SK-N-SH (cell line): ENCODE measurements at regions not wholly inside any gene's neighbourhood (a gene's known extent, or its start where the extent isn't known, plus 50 kb on each side); places are given as distances from the start of the nearest gene placed in this dataset.

Experiments
- CTCF ChIA-PET: fragments of 300-600, 350-600 bp; formaldehyde crosslinking; extraction: SDS; loops from one replicate; lab custom pipeline; 2021; lab: Yijun Ruan, JAX
- POLR2A ChIA-PET: fragments of 350-600 bp; sonication (Branson Sonifier 250); formaldehyde crosslinking; extraction: SDS; loops from one replicate; lab custom pipeline; 2020; ENCODE audit warnings: antibody characterized with exemption, inconsistent platforms; lab: Yijun Ruan, JAX
- DNase-seq: peaks from one replicate; pipeline ENCODE4 v3.0.0; 2012
- H2AFZ ChIP-seq: fragments of 200-600 bp; sonication (generic); 2 replicates; pipeline ENCODE4 v1.8.1; 2016; ENCODE audit warnings: antibody characterized with exemption, mild to moderate bottlenecking, low read depth
- H3F3A ChIP-seq: fragments of 200-600 bp; sonication (generic); replicated peaks from 2 replicates; pipeline ENCODE3; 2016; ENCODE audit warnings: antibody characterized with exemption, mild to moderate bottlenecking; ENCODE audit not compliant: insufficient read depth
- H3K27ac ChIP-seq, 2 experiments: fragments of 200-500 bp in 1 of 2; fragments of 200-600 bp in 1 of 2; sonication (Bioruptor generic) in 1 of 2; sonication (generic), shearing (Covaris generic) in 1 of 2; 2 replicates each; pipeline versions ENCODE4 v1.5.1 to v1.6.1; 2014 to 2016; ENCODE audit warnings: low read depth in 2 of 2, inconsistent platforms in 1 of 2, low read length in 1 of 2, mild to moderate bottlenecking in 1 of 2, mixed read lengths in 1 of 2
- H3K27me3 ChIP-seq: fragments of 200-600 bp; sonication (generic), shearing (Covaris generic); 2 replicates; pipeline ENCODE4 v1.6.1; 2016; ENCODE audit warnings: mixed run types; ENCODE audit not compliant: insufficient read depth
- H3K36me3 ChIP-seq, 2 experiments: fragments of 200-500 bp in 1 of 2; fragments of 200-600 bp in 1 of 2; sonication (Bioruptor generic) in 1 of 2; sonication (generic) in 1 of 2; replicated peaks in 1 of 2; 2 replicates each; pipeline versions ENCODE3 to v1.5.1; 2014 to 2016; ENCODE audit warnings: low read length in 1 of 2, mild to moderate bottlenecking in 1 of 2; ENCODE audit not compliant: insufficient read depth in 2 of 2, control insufficient read depth in 1 of 2
- H3K4me1 ChIP-seq, 2 experiments: fragments of 200-500 bp in 1 of 2; fragments of 200-600 bp in 1 of 2; sonication (Bioruptor generic) in 1 of 2; sonication (generic), shearing (Covaris generic) in 1 of 2; 2 replicates each; pipeline versions ENCODE4 v1.5.1 to v1.6.1; 2014 to 2016; ENCODE audit warnings: low read depth in 1 of 2, low read length in 1 of 2, mixed run types in 1 of 2; ENCODE audit not compliant: insufficient read depth in 2 of 2, control insufficient read depth in 1 of 2
- H3K4me2 ChIP-seq: fragments of 200-600 bp; sonication (generic), shearing (Covaris generic); 2 replicates; pipeline ENCODE4 v1.6.1; 2017; ENCODE audit warnings: mixed run types
- H3K4me3 ChIP-seq, 2 experiments: fragments of 200-500 bp in 1 of 2; fragments of 200-600 bp in 1 of 2; sonication (Bioruptor generic) in 1 of 2; sonication (generic), shearing (Covaris generic) in 1 of 2; 2 replicates each; pipeline versions ENCODE4 v1.5.1 to v1.8.1; 2014 to 2016; ENCODE audit warnings: low read depth in 2 of 2, inconsistent platforms in 1 of 2, low read length in 1 of 2, mild to moderate bottlenecking in 1 of 2, mixed read lengths in 1 of 2, moderate library complexity in 1 of 2
- H3K79me2 ChIP-seq: fragments of 200-600 bp; sonication (generic); 2 replicates; pipeline ENCODE4 v1.8.1; 2017; ENCODE audit warnings: mild to moderate bottlenecking; ENCODE audit not compliant: insufficient read depth
- H3K9ac ChIP-seq: fragments of 200-600 bp; sonication (generic); 2 replicates; pipeline ENCODE4 v1.6.1; 2017; ENCODE audit warnings: mixed run types
- H3K9me2 ChIP-seq: fragments of 200-600 bp; sonication (generic); 2 replicates; pipeline ENCODE4 v1.6.1; 2017; ENCODE audit warnings: mixed run types
- H3K9me3 ChIP-seq: fragments of 200-600 bp; sonication (generic); 2 replicates; pipeline ENCODE4 v1.6.1; 2017; ENCODE audit warnings: mixed run types, mild to moderate bottlenecking, moderate library complexity
- H4K20me1 ChIP-seq: fragments of 200-600 bp; sonication (generic); 2 replicates; pipeline ENCODE4 v1.6.1; 2017; ENCODE audit warnings: mild to moderate bottlenecking, mixed run types; ENCODE audit not compliant: insufficient read depth
- CHD2 ChIP-seq: fragments of 150-350 bp; IDR thresholded peaks from 2 replicates; pipeline ENCODE4 v1.6.1; 2018; ENCODE audit warnings: low read length; ENCODE audit not compliant: partially characterized antibody
- ELF1 ChIP-seq: IDR thresholded peaks from 2 replicates; pipeline ENCODE4 v1.4.0; 2012
- EP300 ChIP-seq, 2 experiments: IDR thresholded peaks; 2 replicates each; pipeline versions ENCODE4 v1.4.0 to v1.6.1; 2012; ENCODE audit warnings: borderline replicate concordance in 1 of 2, low read depth in 1 of 2, low read length in 1 of 2
- FOSL2 ChIP-seq: IDR thresholded peaks from 2 replicates; pipeline ENCODE4 v1.4.0; 2012; ENCODE audit warnings: low read depth, mild to moderate bottlenecking, moderate library complexity, borderline replicate concordance
- GABPA ChIP-seq: IDR thresholded peaks from 2 replicates; pipeline ENCODE4 v1.4.0; 2012; ENCODE audit warnings: low read depth, mild to moderate bottlenecking
- MEF2A ChIP-seq: IDR thresholded peaks from 2 replicates; pipeline ENCODE4 v1.4.0; 2012; ENCODE audit warnings: low read depth, borderline replicate concordance
- MXI1 ChIP-seq: IDR thresholded peaks from 2 replicates; pipeline ENCODE4 v1.6.1; 2012; ENCODE audit warnings: mild to moderate bottlenecking, low read depth, low read length, improper control_type of control experiment
- RCOR1 ChIP-seq: fragments of 150-350 bp; IDR thresholded peaks from 2 replicates; pipeline ENCODE4 v1.6.1; 2017; ENCODE audit warnings: antibody characterized with exemption, low read length
- TEAD4 ChIP-seq: IDR thresholded peaks from 2 replicates; pipeline ENCODE4 v1.4.0; 2012; ENCODE audit warnings: mild to moderate bottlenecking, borderline replicate concordance; ENCODE audit not compliant: insufficient read depth
- WGBS: methylation state at CpG from one replicate; pipeline ENCODE4 v1.1.6; 2017; ENCODE audit warnings: low lambda C conversion rate; 5-methylcytosine and 5-hydroxymethylcytosine counted together
- TF ChIP-seq, protein P1 (sequence below): IDR thresholded peaks from 2 replicates; pipeline ENCODE4 v1.4.0; 2012; ENCODE audit warnings: low read depth
- TF ChIP-seq, protein P2 (sequence below): IDR thresholded peaks from 2 replicates; pipeline ENCODE4 v1.4.0; 2012; ENCODE audit warnings: low read depth, borderline replicate concordance
- TF ChIP-seq, protein P3 (sequence below): fragments of 200-600 bp; sonication (generic); IDR thresholded peaks from 2 replicates; pipeline ENCODE4 v1.6.1; 2017; ENCODE audit warnings: antibody characterized with exemption, mild to moderate bottlenecking, moderate library complexity
- TF ChIP-seq, protein P4 (sequence below): IDR thresholded peaks from 2 replicates; pipeline ENCODE4; 2012
- TF ChIP-seq, protein P5 (sequence below): IDR thresholded peaks from 2 replicates; pipeline ENCODE4 v1.6.1; 2012; ENCODE audit warnings: mild to moderate bottlenecking, low read depth, low read length, moderate library complexity

DNA sequence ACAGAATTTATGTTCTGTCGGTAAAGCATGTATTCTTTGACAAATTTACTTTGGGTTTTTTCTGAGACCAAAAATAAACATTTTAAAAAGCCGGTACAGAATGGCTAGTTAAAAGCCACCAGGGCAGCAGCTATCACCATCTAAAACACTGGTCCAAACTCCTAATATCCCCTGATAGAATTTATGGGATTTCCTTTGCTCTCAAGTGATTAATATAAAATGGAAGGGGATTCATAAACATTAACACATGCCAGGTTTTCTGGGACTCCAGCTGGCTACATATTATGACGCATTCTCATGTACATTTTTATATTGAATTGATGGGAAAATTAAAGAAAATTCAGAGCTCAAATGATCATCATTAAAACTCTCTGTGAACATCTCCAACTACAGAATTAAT is 640.8 kb downstream of the C12orf50 start:
- H3K4me2 ChIP-seq, result no peak overlapping the region
- H3K4me3 ChIP-seq, result no peak overlapping the region
- ChIA-PET POLR2A (no interaction called here), CTCF (no interaction called here)
- no peak overlapping the region for H3K9ac ChIP-seq
- 95% methylated on average over 3 of the region's 3 CpGs for WGBS
- no peak for DNase-seq
- no peaks in the 10 kb centered on the region for H3K79me2 ChIP-seq
- H3K9me3 ChIP-seq, result no peaks in the 10 kb centered on the region
- H3K9me2 ChIP-seq, result no peaks in the 10 kb centered on the region
- H3F3A ChIP-seq, result no peaks in the 10 kb centered on the region
- H3K27me3 ChIP-seq, result no peaks in the 10 kb centered on the region
- H2AFZ ChIP-seq, result no peak overlapping the region
- TF ChIP-seq RCOR1 (no peak), EP300 (IDR thresholded peaks at IDR 0.05; ENCODE audit: borderline replicate concordance in 1 of 2, low read depth in 1 of 2, low read length in 1 of 2) (no peak), MXI1 (no peak), FOSL2 (no peak), TEAD4 (no peak), ELF1 (no peak)
- TF ChIP-seq, protein P1, sequence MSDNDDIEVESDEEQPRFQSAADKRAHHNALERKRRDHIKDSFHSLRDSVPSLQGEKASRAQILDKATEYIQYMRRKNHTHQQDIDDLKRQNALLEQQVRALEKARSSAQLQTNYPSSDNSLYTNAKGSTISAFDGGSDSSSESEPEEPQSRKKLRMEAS, result no peak
- TF ChIP-seq, protein P2, sequence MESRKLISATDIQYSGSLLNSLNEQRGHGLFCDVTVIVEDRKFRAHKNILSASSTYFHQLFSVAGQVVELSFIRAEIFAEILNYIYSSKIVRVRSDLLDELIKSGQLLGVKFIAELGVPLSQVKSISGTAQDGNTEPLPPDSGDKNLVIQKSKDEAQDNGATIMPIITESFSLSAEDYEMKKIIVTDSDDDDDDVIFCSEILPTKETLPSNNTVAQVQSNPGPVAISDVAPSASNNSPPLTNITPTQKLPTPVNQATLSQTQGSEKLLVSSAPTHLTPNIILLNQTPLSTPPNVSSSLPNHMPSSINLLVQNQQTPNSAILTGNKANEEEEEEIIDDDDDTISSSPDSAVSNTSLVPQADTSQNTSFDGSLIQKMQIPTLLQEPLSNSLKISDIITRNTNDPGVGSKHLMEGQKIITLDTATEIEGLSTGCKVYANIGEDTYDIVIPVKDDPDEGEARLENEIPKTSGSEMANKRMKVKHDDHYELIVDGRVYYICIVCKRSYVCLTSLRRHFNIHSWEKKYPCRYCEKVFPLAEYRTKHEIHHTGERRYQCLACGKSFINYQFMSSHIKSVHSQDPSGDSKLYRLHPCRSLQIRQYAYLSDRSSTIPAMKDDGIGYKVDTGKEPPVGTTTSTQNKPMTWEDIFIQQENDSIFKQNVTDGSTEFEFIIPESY, result no peak
- TF ChIP-seq, protein P3, sequence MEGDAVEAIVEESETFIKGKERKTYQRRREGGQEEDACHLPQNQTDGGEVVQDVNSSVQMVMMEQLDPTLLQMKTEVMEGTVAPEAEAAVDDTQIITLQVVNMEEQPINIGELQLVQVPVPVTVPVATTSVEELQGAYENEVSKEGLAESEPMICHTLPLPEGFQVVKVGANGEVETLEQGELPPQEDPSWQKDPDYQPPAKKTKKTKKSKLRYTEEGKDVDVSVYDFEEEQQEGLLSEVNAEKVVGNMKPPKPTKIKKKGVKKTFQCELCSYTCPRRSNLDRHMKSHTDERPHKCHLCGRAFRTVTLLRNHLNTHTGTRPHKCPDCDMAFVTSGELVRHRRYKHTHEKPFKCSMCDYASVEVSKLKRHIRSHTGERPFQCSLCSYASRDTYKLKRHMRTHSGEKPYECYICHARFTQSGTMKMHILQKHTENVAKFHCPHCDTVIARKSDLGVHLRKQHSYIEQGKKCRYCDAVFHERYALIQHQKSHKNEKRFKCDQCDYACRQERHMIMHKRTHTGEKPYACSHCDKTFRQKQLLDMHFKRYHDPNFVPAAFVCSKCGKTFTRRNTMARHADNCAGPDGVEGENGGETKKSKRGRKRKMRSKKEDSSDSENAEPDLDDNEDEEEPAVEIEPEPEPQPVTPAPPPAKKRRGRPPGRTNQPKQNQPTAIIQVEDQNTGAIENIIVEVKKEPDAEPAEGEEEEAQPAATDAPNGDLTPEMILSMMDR, result no peak
- TF ChIP-seq, protein P4, sequence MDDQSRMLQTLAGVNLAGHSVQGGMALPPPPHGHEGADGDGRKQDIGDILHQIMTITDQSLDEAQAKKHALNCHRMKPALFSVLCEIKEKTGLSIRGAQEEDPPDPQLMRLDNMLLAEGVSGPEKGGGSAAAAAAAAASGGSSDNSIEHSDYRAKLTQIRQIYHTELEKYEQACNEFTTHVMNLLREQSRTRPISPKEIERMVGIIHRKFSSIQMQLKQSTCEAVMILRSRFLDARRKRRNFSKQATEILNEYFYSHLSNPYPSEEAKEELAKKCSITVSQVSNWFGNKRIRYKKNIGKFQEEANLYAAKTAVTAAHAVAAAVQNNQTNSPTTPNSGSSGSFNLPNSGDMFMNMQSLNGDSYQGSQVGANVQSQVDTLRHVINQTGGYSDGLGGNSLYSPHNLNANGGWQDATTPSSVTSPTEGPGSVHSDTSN, result no peak
- H3K27ac ChIP-seq, result no peak overlapping the region
- H3K36me3 ChIP-seq, result no peaks in the 10 kb centered on the region
- no peaks in the 10 kb centered on the region for H3K4me1 ChIP-seq
- H4K20me1 ChIP-seq, result no peaks in the 10 kb centered on the region

DNA sequence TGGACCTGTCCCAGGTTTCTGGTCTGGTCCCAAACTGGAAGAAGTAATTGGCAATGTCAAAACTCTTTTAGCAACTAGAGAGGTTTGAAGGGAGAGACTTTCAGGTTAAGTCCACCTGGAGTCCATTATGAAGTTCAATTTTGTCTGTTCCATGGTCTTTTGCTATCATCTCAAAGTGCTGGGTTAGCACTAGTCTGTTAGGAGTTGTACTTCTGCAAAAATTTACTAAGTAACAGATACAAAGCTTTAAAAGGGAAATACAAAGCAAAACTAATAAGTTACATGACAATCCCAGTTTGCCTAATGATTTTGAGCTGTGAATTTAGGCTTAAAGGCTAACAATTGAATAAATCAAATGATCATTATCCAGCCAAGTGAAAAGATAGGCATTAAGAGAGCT is 643.9 kb downstream of the C12orf50 start:
- H4K20me1 ChIP-seq, result no peaks in the 10 kb centered on the region
- no peaks in the 10 kb centered on the region for H3K27me3 ChIP-seq
- no peak overlapping the region for H3K27ac ChIP-seq
- no peaks in the 10 kb centered on the region for H3K79me2 ChIP-seq
- no peak overlapping the region for H3K9ac ChIP-seq
- no peak overlapping the region for H3K4me2 ChIP-seq
- H3K4me1 ChIP-seq, result no peaks in the 10 kb centered on the region
- CTCF ChIA-PET, result no interaction called here
- no peak for DNase-seq
- no peak overlapping the region for H2AFZ ChIP-seq
- no peaks in the 10 kb centered on the region for H3F3A ChIP-seq
- H3K9me2 ChIP-seq, result no peaks in the 10 kb centered on the region
- no peaks in the 10 kb centered on the region for H3K36me3 ChIP-seq
- H3K9me3 ChIP-seq, result no peaks in the 10 kb centered on the region
- TF ChIP-seq CHD2 (no peak), TEAD4 (no peak), MXI1 (no peak), MEF2A (no peak), GABPA (no peak)
- TF ChIP-seq, protein P5, sequence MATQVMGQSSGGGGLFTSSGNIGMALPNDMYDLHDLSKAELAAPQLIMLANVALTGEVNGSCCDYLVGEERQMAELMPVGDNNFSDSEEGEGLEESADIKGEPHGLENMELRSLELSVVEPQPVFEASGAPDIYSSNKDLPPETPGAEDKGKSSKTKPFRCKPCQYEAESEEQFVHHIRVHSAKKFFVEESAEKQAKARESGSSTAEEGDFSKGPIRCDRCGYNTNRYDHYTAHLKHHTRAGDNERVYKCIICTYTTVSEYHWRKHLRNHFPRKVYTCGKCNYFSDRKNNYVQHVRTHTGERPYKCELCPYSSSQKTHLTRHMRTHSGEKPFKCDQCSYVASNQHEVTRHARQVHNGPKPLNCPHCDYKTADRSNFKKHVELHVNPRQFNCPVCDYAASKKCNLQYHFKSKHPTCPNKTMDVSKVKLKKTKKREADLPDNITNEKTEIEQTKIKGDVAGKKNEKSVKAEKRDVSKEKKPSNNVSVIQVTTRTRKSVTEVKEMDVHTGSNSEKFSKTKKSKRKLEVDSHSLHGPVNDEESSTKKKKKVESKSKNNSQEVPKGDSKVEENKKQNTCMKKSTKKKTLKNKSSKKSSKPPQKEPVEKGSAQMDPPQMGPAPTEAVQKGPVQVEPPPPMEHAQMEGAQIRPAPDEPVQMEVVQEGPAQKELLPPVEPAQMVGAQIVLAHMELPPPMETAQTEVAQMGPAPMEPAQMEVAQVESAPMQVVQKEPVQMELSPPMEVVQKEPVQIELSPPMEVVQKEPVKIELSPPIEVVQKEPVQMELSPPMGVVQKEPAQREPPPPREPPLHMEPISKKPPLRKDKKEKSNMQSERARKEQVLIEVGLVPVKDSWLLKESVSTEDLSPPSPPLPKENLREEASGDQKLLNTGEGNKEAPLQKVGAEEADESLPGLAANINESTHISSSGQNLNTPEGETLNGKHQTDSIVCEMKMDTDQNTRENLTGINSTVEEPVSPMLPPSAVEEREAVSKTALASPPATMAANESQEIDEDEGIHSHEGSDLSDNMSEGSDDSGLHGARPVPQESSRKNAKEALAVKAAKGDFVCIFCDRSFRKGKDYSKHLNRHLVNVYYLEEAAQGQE, result no peak
- no peak overlapping the region for H3K4me3 ChIP-seq
- POLR2A ChIA-PET, result no interaction called here
